ENCODE measurements at regions not wholly inside any gene's neighbourhood (a gene's known extent, or its start where the extent isn't known, plus 50 kb on each side); places are given as distances from the start of the nearest gene placed in this dataset.

DNA sequence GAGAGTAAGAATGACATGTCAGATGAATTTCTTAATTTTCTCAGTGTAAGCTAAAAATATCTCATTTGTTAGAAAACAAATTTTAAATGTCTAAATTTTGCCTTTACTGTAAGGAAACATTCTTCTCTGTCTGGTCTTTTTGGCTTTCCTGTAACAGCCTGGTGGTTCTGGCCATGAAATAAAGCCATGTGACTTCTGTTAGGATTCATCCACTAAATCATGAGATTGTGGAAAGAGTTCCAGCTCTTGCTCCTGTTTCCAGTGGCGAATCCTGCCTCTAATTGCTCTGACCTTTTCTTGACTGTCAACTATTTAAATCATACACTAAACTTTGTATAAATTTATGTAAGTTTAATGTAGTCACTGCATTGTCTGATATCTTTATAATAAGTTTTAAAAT lies 398.5 kb upstream of the AKR1E2 start:
- TF ChIP-seq, protein P1, sequence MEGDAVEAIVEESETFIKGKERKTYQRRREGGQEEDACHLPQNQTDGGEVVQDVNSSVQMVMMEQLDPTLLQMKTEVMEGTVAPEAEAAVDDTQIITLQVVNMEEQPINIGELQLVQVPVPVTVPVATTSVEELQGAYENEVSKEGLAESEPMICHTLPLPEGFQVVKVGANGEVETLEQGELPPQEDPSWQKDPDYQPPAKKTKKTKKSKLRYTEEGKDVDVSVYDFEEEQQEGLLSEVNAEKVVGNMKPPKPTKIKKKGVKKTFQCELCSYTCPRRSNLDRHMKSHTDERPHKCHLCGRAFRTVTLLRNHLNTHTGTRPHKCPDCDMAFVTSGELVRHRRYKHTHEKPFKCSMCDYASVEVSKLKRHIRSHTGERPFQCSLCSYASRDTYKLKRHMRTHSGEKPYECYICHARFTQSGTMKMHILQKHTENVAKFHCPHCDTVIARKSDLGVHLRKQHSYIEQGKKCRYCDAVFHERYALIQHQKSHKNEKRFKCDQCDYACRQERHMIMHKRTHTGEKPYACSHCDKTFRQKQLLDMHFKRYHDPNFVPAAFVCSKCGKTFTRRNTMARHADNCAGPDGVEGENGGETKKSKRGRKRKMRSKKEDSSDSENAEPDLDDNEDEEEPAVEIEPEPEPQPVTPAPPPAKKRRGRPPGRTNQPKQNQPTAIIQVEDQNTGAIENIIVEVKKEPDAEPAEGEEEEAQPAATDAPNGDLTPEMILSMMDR (IDR thresholded peaks at IDR 0.05 in 4 of 5, conservative IDR thresholded peaks at IDR 0.05 in 1 of 5), result no peak
- TF ChIP-seq POLR2A (IDR thresholded peaks at IDR 0.05), result no peak
